H1 (cell line): ENCODE measurements at regions not wholly inside any gene's neighbourhood (a gene's known extent, or its start where the extent isn't known, plus 50 kb on each side); places are given as distances from the start of the nearest gene placed in this dataset.

Source experiments
- CTCF ChIP-seq, 3 experiments: IDR thresholded peaks; 1 replicate in 2 of 3; 2 replicates in 1 of 3; pipeline versions ENCODE4 v1.5.1 to v1.6.1; 2011; ENCODE audit warnings: low read length in 3 of 3, mild to moderate bottlenecking in 3 of 3, inconsistent platforms in 2 of 3, low read depth in 1 of 3, moderate library complexity in 1 of 3; ENCODE audit not compliant: insufficient read depth in 1 of 3; ENCODE audit errors: control extremely low read depth in 1 of 3
- EP300 ChIP-seq, 2 experiments: IDR thresholded peaks; 1 replicate in 1 of 2; 2 replicates in 1 of 2; pipeline ENCODE4 v1.6.1; 2011 to 2012; ENCODE audit warnings: low read depth in 2 of 2, low read length in 2 of 2, mild to moderate bottlenecking in 2 of 2, borderline replicate concordance in 1 of 2, inconsistent platforms in 1 of 2, moderate library complexity in 1 of 2
- POLR2A ChIP-seq, 2 experiments: IDR thresholded peaks; 1 replicate in 1 of 2; 2 replicates in 1 of 2; pipeline ENCODE4 v1.6.1; 2011; ENCODE audit warnings: low read depth in 2 of 2, low read length in 2 of 2, mild to moderate bottlenecking in 2 of 2; ENCODE audit errors: control extremely low read depth in 1 of 2
- RAD21 ChIP-seq, 2 experiments: IDR thresholded peaks in 1 of 2; conservative IDR thresholded peaks in 1 of 2; 2 replicates each; pipeline ENCODE4 v1.6.1; 2011; ENCODE audit warnings: low read depth in 2 of 2, low read length in 2 of 2, improper control_type of control experiment in 1 of 2, inconsistent platforms in 1 of 2, mild to moderate bottlenecking in 1 of 2, moderate library complexity in 1 of 2
- RNF2 ChIP-seq: fragments of 200-900, 300-1000 bp; sonication (generic); IDR thresholded peaks from 2 replicates; pipeline ENCODE4 v1.7.1; 2016; ENCODE audit warnings: borderline replicate concordance, low read depth, mild to moderate bottlenecking, antibody characterized with exemption, low read length; ENCODE audit not compliant: poor library complexity, severe bottlenecking; ENCODE audit errors: missing control alignments
- SRF ChIP-seq: IDR thresholded peaks from 2 replicates; pipeline ENCODE4 v1.6.1; 2011; ENCODE audit warnings: mild to moderate bottlenecking, low read depth, low read length, moderate library complexity
- TBP ChIP-seq: IDR thresholded peaks from 2 replicates; pipeline ENCODE4 v1.6.1; 2011; ENCODE audit warnings: low read depth, low read length, improper control_type of control experiment
- USF2 ChIP-seq: IDR thresholded peaks from 2 replicates; pipeline ENCODE4 v1.6.1; 2011; ENCODE audit warnings: low read length, improper control_type of control experiment
- YY1 ChIP-seq: IDR thresholded peaks from 2 replicates; pipeline ENCODE4 v1.6.1; 2011; ENCODE audit warnings: low read depth, mild to moderate bottlenecking, low read length

GRCh38 chr13:89324582-89324981, 1653.4 kb downstream of the SLITRK5 start:
- TF ChIP-seq USF2 (no peak), EP300 (IDR thresholded peaks at IDR 0.05; ENCODE audit: borderline replicate concordance in 1 of 2, low read depth in 2 of 2, low read length in 2 of 2) (no peak), POLR2A (IDR thresholded peaks at IDR 0.05; ENCODE audit: control extremely low read depth in 1 of 2, low read depth in 2 of 2, low read length in 2 of 2) (no peak), YY1 (no peak), RAD21 (IDR thresholded peaks at IDR 0.05 in 1 of 2, conservative IDR thresholded peaks at IDR 0.05 in 1 of 2; ENCODE audit: low read depth in 2 of 2, low read length in 2 of 2) (no peak), CTCF (IDR thresholded peaks at IDR 0.05; ENCODE audit: control extremely low read depth in 1 of 3, insufficient read depth in 1 of 3, low read depth in 1 of 3, low read length in 3 of 3) (no peak), SRF (no peak), RNF2 (no peak), TBP (no peak)
